ENCODE measurements at regions not wholly inside any gene's neighbourhood (a gene's known extent, or its start where the extent isn't known, plus 50 kb on each side); places are given as distances from the start of the nearest gene placed in this dataset.

- Mint-ChIP-seq H3K27me3 (ENCODE audit: low read depth) (no peaks in the 10 kb centered on the region), H3K9me3 (no peaks in the 10 kb centered on the region), H3K4me3 (no peak overlapping the region), H3K36me3 (no peaks in the 10 kb centered on the region), H3K4me1 (peaks cover 4% of the 10 kb centered on the region; the same call in 1 of the 2 replicates), H3K27ac (no peak overlapping the region)
- CTCF ChIA-PET = no interaction called here
- no peak for DNase-seq (ENCODE audit: low spot score)
- ATAC-seq = no peak
- TF ChIP-seq GABPB1 (CRISPR knock-in tag; IDR thresholded peaks at IDR 0.05) = no peak
- TF ChIP-seq ZNF423 (CRISPR knock-in tag; IDR thresholded peaks at IDR 0.05) = no peak
- TF ChIP-seq, protein P1, sequence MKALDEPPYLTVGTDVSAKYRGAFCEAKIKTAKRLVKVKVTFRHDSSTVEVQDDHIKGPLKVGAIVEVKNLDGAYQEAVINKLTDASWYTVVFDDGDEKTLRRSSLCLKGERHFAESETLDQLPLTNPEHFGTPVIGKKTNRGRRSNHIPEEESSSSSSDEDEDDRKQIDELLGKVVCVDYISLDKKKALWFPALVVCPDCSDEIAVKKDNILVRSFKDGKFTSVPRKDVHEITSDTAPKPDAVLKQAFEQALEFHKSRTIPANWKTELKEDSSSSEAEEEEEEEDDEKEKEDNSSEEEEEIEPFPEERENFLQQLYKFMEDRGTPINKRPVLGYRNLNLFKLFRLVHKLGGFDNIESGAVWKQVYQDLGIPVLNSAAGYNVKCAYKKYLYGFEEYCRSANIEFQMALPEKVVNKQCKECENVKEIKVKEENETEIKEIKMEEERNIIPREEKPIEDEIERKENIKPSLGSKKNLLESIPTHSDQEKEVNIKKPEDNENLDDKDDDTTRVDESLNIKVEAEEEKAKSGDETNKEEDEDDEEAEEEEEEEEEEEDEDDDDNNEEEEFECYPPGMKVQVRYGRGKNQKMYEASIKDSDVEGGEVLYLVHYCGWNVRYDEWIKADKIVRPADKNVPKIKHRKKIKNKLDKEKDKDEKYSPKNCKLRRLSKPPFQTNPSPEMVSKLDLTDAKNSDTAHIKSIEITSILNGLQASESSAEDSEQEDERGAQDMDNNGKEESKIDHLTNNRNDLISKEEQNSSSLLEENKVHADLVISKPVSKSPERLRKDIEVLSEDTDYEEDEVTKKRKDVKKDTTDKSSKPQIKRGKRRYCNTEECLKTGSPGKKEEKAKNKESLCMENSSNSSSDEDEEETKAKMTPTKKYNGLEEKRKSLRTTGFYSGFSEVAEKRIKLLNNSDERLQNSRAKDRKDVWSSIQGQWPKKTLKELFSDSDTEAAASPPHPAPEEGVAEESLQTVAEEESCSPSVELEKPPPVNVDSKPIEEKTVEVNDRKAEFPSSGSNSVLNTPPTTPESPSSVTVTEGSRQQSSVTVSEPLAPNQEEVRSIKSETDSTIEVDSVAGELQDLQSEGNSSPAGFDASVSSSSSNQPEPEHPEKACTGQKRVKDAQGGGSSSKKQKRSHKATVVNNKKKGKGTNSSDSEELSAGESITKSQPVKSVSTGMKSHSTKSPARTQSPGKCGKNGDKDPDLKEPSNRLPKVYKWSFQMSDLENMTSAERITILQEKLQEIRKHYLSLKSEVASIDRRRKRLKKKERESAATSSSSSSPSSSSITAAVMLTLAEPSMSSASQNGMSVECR (CRISPR knock-in tag; IDR thresholded peaks at IDR 0.05; ENCODE audit: borderline replicate concordance) = no peak
- TF ChIP-seq ZBTB21 (CRISPR knock-in tag; IDR thresholded peaks at IDR 0.05; ENCODE audit: borderline replicate concordance) = no peak
- TF ChIP-seq ZNF232 (CRISPR knock-in tag; IDR thresholded peaks at IDR 0.05) = no peak
- POLR2A ChIA-PET = no interaction called here
These were observed 204.5 kb upstream of the CDH5 start for GRCh38 chr16:66161942-66162341.

DNA sequence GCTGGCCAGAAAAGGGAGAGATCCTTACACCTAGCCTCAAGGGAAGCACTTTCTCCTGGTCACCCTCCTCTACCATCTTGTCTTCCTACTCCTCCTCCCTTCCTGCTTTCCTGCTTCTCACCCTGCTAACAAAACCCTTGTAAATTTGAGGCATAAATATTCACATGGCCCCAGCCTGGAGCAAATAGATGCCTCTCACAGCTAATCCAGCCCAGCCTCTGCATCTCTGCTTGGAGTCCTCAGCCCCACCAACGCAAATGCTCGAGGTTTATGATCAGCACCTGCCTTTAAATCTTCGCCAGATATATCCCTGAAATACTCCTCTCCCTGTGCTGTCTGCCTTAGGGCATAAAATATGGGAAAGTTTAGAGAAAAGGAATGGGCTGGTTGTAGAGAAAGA is 205.2 kb upstream of the CDH5 start:
- TF ChIP-seq ATF1 (CRISPR knock-in tag; IDR thresholded peaks at IDR 0.05) (no peak), NFYB (CRISPR knock-in tag; conservative IDR thresholded peaks at IDR 0.05; ENCODE audit: low read depth) (no peak), ZNF396 (CRISPR knock-in tag; IDR thresholded peaks at IDR 0.05; ENCODE audit: borderline replicate concordance) (no peak), AFF4 (CRISPR knock-in tag; IDR thresholded peaks at IDR 0.05; ENCODE audit: borderline replicate concordance) (no peak)
- TF ChIP-seq, protein P2, sequence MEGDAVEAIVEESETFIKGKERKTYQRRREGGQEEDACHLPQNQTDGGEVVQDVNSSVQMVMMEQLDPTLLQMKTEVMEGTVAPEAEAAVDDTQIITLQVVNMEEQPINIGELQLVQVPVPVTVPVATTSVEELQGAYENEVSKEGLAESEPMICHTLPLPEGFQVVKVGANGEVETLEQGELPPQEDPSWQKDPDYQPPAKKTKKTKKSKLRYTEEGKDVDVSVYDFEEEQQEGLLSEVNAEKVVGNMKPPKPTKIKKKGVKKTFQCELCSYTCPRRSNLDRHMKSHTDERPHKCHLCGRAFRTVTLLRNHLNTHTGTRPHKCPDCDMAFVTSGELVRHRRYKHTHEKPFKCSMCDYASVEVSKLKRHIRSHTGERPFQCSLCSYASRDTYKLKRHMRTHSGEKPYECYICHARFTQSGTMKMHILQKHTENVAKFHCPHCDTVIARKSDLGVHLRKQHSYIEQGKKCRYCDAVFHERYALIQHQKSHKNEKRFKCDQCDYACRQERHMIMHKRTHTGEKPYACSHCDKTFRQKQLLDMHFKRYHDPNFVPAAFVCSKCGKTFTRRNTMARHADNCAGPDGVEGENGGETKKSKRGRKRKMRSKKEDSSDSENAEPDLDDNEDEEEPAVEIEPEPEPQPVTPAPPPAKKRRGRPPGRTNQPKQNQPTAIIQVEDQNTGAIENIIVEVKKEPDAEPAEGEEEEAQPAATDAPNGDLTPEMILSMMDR (IDR thresholded peaks at IDR 0.05) = no peak
- ChIA-PET CTCF (no interaction called here), POLR2A (no interaction called here)
- Mint-ChIP-seq H3K27ac (no peak overlapping the region), H3K9me3 (peaks cover 4% of the 10 kb centered on the region), H3K27me3 (ENCODE audit: low read depth) (no peaks in the 10 kb centered on the region), H3K4me3 (no peak overlapping the region), H3K36me3 (no peaks in the 10 kb centered on the region), H3K4me1 (peaks cover 4% of the 10 kb centered on the region; the same call in 1 of the 2 replicates)
- DNase-seq (ENCODE audit: low spot score) (no peak), ATAC-seq (no peak)

DNA sequence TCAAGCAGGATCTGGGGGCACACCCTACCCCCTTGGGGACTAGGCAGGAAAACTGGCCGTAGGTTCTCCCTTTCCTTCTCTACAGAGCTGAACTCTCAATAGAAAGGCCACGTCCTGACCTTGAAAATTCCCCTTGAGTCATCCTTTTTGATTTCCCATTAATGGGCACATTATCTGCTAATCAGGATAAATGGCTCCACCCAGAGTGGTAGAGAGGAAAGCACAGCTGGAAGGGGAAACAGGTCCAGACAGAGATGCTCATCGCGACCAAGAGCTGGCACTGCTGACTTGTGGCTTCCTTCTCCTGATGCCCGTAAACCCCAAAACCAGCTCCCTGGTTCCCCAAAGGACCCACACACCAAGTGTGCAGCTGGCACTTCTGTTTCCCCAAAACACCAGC is 206.5 kb upstream of the CDH5 start:
- no peak overlapping the region for H3K27ac Mint-ChIP-seq
- TF ChIP-seq JUN (CRISPR knock-in tag; IDR thresholded peaks at IDR 0.05) (no peak), AFF4 (CRISPR knock-in tag; IDR thresholded peaks at IDR 0.05; ENCODE audit: borderline replicate concordance) (no peak), NR1H2 (CRISPR knock-in tag; IDR thresholded peaks at IDR 0.05) (no peak), GABPB1 (CRISPR knock-in tag; IDR thresholded peaks at IDR 0.05) (no peak), IRF2 (CRISPR knock-in tag; IDR thresholded peaks at IDR 0.05; ENCODE audit: borderline replicate concordance, low read depth) (no peak), ZNF138 (CRISPR knock-in tag; conservative IDR thresholded peaks at IDR 0.05) (no peak), MYBL2 (CRISPR knock-in tag; IDR thresholded peaks at IDR 0.05) (no peak), ATF1 (CRISPR knock-in tag; IDR thresholded peaks at IDR 0.05) (no peak)
- TF ChIP-seq, protein P3, sequence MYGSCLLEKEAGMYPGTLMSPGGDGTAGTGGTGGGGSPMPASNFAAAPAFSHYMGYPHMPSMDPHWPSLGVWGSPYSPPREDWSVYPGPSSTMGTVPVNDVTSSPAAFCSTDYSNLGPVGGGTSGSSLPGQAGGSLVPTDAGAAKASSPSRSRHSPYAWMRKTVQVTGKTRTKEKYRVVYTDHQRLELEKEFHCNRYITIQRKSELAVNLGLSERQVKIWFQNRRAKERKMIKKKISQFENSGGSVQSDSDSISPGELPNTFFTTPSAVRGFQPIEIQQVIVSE (CRISPR knock-in tag; IDR thresholded peaks at IDR 0.05; ENCODE audit: borderline replicate concordance) = no peak
- H3K9me3 Mint-ChIP-seq = peaks cover 4% of the 10 kb centered on the region
- H3K27me3 Mint-ChIP-seq (ENCODE audit: low read depth) = peaks cover 3% of the 10 kb centered on the region; the same call in 1 of the 2 replicates
- CTCF ChIA-PET = no interaction called here
- ATAC-seq = no peak
- DNase-seq (ENCODE audit: low spot score) = no peak
- H3K36me3 Mint-ChIP-seq = no peaks in the 10 kb centered on the region
- no peak overlapping the region for H3K4me3 Mint-ChIP-seq
- H3K4me1 Mint-ChIP-seq = peaks cover 4% of the 10 kb centered on the region; the same call in 1 of the 2 replicates
- POLR2A ChIA-PET = no interaction called here

All from WTC11 (cell line).